WTC11 (cell line): ENCODE measurements at regions not wholly inside any gene's neighbourhood (a gene's known extent, or its start where the extent isn't known, plus 50 kb on each side); places are given as distances from the start of the nearest gene placed in this dataset.

ENCODE experiments used
- CREM ChIP-seq: sonication (generic); formaldehyde crosslinking; IDR thresholded peaks from 2 replicates; pipeline ENCODE4 v1.8.1; 2022; ENCODE audit warnings: mild to moderate bottlenecking, missing genetic modification reagents, moderate library complexity
- ZNF219 ChIP-seq: sonication (generic); formaldehyde crosslinking; IDR thresholded peaks from 2 replicates; pipeline ENCODE4 v1.8.0; 2023; ENCODE audit warnings: missing genetic modification reagents, mild to moderate bottlenecking, borderline replicate concordance

DNA sequence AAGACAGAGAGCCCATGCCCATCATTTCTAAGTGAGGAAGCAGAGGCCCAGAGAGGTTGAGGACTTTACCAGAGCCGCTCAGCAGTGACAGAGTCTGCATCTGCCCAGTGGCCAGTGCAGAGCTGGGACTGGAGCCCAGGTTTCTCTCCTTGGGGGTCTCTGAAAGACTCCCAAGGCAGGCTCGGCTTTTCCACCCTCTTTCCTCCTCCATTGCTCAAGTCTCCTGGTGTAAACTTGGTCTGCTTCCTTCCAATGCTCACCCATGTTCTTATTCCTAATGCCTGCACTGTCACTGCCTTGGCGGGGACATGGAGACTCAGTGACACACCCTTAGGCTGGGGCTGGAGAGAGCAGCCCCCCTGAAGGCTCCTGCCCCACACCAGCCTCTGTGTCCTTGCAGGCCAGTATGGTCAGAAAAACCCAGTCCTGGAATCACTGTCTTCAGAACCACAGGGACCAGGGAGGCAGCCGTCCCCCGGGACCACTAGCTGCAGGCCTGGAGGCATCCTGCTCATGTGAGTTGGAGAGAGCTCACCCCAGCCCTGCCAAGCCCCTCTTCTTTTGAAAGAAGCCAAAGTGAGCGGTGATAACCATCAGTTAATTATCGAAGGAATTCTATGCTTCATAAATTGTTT lies 211.0 kb upstream of the ZNF536 start:
- no peak for TF ChIP-seq CREM (CRISPR knock-in tag)
- no peak for TF ChIP-seq ZNF219 (CRISPR knock-in tag)
